ENCODE measurements at regions not wholly inside any gene's neighbourhood (a gene's known extent, or its start where the extent isn't known, plus 50 kb on each side); places are given as distances from the start of the nearest gene placed in this dataset.
A peak's percentile ranks its signal among the peaks of the same experiment; 100 is the strongest.

DNA sequence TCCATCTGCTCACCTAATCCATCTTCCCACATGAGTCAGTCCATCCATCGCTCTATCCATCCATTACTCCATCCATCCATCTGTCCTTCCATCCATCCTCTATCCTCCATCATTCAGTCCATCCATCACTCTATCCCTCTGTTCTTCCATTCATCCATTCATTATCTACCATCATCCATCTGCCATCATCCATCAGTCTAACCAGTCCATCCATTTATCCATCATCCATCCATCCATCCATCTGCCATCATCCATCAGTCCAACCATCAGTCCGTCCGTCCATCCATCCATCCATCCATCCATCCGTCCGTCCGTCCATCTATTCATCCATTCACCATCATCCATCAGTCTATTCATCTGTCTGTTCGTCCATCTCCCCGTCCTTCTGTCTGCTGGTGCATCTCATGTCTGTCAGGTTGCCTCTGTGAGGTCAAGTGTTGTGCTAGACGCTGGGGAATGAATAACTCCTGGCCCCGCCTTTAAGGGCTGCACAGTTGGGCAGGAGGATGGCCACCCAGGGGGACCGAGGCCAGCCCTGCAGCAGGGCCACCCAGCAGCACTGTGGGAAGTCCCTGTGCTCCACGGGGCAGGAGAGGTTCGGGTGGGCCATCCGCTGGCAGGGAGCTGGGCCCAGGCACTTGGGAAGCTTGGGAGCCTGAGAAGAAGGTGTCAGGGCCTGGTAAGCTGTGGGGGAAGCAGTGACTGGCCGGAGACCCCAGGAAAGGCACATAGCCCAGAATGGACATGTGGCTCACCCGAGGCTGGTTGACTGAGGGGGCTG, 137.1 kb downstream of the CTTN start:
- DNase-seq (ENCODE audit: low spot score), result no peak

DNA sequence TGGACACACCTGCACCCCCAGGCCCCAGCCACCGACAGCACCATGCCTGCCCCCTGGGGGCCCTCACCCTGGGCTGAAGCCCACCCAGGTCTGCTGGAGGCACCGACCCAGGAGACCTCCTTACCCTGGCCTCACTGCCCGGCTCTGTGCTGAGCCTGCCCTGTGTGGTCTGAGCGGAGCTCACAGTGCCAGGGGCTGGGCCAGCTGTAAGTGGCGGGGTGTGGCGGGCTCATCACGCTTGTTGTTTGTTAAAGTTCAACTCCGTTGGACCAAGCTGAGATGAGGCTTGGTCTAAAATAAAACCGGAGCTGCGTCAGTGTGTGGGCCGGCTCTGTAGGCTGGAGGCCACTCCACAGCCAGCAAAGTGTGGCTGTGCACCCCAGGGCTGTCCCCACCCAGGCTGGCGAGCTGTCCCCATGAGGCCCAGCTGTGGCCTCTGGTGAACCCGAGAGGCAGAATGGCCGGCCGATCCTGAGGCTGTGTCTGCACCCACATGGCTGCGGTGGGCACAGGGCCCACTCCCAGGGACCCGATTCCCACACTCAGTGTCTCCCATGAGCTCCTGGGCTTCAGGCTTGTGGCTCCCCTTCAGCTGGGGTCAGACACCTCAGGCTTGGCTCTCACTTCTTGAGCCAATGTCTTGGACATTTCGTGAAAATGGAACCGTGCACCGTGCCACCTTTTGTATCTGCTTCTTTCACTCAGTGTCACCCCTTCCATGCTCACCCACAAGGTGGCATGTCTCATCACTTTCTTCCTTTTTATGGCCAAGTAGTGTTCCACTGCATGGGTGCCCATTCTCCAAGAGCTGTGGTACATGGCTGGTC, 137.9 kb downstream of the CTTN start:
- no peak for DNase-seq (ENCODE audit: low spot score)

DNA sequence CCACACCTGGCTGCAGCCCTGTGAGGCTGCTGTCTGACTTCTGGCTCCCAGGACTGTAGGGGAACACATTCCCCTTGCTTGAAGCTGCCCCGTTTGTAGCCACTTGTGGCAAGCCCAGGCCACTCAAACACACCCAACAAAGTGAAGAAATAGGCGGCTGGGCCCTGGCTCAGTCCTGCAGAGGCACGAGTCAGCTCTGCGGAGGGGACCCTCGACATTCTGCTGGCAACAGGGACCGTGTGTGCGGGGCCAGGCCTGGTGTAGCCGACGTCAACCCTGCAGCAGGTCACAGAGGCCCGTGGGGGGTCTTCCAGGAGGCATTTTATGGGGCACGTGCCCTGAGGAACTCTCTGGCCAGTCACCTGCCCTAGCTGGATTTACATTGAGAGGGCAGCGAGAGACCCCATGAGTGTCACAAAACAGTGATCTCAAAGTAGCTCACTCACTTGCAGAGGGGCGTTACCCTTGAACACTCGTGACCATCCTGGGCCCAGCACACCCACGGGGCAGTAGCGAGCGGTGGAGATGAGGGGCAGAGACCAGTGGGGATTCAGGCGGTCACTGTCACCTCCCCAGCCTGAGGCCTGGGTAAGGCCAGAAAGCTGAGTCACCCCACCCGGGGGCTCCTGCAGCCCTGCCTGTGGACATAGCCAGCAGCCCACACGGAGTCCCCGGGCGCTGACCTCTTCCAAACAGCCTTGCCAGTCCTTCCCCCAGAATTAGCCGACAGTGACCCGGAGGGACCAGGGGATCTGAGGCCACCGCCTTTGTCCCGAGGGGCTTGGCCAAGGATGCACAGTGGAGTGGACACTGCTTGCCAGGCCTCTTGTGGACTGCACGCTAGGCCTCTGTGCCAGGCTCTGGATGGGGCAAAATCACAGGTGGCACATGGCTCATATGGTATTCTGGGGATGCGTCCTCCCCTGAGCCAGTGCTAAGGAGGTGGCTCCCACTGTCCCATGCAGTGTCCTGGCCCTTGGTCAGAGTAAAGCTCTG, 139.5 kb downstream of the CTTN start:
- no peak for DNase-seq (ENCODE audit: low spot score)

DNA sequence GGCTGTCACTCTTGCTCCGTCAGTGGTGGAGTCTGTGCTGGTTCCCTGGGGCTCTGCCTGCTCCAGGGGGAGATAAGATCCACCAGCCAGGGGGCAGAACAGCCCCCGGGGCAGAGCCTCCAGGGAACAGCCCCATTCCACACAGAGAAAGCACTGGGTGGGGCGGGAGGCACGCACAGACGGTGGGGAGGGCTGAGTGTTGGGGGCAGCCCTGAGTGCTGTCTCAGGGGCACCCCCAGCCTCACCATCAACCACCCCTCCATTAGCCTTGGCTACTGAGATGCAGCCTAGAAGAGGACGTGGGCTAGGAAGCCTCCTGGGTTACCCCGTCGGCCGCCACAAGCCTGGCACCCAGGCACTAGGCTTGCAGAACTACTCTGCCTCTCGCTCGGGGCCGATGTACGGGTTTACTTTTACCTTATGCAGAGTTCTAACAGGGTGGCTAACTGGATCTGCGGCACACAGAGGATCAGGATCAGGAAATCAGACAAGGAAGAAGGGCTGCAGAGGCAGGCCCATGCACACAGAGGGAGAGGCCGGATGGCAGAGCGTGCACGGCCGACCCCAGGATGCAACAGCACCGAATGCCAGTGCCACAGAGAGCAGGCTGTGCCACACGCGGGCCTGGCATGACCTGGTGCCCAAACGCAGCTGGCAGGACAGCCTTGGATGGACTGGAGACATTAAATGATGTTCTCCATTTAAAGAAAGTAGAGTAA, 140.5 kb downstream of the CTTN start:
- DNase-seq (ENCODE audit: low spot score), result no peak

DNA sequence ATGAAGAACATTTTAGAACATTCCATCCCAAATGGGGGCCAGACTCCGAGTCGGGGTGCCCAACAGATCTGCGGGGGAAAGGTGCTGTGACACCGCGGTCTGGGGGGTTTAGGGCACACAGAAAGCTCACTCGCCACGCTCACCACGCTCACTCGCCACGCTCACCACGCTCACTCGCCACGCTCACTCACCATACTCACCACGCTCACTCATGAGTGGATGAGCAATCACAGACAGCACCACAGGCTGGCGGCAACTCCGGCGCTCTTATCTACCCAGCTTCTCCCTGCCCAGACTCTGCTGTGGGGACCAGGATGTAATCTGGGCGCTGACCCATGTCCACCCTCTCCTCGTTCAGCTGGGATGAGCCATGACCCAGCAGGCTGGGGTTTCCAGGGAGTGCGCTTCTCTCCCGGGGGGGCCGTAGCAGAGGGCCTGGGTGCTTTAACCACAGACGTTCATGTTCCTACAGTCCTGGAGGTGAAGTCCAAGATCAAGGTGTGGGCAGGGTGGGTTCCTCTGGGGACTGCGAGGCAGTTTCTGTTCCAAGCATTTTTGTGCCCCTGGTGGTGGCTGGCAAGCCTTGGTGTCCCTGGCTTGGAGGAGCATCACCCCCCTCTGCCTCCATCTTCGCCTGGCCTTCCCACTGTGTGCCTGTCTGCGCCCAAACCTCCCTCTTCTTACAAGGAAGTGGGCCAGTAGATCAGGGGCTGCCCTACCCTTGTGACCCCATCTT, 141.2 kb downstream of the CTTN start:
- peak; percentile 23 for DNase-seq (ENCODE audit: low spot score)

DNA sequence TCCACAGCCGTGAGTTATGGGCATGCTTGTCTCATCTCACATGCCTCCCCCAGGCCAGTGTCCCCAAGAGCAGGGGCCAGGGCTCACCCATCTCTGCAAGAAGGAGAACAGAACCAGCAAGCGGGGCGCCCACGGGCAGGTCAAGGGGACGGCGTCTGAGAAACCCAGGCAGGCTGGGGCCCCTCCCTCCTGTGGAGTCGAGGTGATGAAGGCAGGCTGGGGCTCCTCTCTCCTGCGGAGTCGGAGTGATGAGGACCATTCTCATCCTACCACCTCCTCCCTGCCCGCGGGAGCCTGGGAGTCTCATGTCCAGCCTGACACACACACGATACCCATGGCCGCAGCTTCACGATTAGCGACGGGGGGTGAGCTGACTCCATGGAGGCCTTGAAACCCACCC, 141.9 kb downstream of the CTTN start:
- no peak for DNase-seq (ENCODE audit: low spot score)

DNA sequence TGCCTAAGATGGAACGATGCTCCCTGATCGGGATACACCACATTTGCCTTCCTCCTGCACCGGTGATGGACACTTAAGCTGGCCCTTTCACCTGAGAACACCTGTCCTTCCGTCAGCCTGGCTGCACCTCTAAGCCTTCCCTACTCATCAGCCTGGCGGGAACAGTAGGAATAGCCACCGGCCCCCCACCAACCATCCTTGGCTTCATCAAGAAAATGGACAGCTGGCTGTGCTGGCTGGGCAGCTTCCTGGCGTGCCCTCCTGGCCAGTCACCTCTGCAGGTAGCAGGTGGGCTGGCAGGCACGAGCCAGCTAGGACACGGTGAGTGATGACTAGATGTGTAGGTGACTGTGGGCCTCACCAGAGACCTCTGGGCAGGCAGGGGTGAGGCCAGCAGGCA, 142.8 kb downstream of the CTTN start:
- DNase-seq (ENCODE audit: low spot score), result no peak

DNA sequence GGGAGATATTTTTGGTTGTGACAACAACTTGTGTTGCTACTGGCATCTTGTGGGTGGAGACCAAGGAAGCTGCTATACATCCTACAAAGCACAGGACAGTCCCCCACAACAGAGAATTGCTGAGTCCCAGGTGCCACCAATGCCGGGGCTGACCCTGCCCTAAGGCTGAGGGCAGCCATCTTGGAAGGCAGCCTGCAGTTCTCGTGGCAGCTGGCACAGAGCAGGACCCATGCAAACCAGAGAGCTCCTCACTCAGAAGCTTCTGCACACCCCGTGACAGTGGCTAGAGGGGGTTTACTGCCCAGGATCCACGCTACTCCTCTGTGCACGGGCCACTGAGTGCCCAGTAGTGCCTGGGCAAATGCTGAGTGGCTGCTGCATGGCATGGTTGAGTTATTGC, 143.4 kb downstream of the CTTN start:
- DNase-seq (ENCODE audit: low spot score), result no peak

DNA sequence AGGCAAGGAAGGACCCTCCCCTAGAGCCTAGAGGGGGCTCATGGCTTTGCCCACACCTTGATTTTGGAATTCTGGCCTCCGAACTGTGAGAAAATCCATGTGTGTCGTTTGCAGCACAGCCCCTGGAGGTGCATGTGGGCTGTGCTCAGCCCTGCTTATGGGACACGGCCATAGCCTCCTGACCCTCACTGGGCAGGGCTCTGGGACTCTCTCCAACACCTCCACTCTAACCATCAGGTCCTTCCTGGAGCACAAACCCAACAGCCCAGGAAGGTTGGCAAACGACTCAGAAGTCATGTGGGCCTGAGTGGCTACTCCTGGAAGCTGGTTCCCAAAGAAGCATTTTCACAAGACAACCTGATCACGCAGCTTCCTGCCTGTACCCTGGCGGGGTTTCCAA, 144.1 kb downstream of the CTTN start:
- peak; percentile 32 for DNase-seq (ENCODE audit: low spot score)

DNA sequence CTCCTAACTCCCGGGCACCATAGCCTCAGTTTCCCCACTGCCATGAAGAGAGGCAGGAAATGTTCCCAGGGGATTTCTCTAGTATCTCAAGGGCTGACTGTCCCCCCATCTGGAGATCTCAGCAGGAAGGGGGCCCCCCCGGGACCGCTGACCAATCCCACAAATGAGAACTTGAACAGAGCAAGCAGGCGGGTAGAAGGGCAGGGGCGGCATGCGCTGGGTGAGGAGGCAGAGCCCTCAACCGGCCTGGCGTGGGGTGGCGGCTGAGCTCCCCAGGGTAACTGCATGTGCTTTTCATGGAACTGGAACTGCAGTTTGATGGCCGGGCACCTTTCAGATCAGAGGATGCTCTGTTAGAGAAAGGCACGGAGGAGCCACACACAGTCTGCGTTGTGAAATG, 144.5 kb downstream of the CTTN start:
- no peak for DNase-seq (ENCODE audit: low spot score)

DNA sequence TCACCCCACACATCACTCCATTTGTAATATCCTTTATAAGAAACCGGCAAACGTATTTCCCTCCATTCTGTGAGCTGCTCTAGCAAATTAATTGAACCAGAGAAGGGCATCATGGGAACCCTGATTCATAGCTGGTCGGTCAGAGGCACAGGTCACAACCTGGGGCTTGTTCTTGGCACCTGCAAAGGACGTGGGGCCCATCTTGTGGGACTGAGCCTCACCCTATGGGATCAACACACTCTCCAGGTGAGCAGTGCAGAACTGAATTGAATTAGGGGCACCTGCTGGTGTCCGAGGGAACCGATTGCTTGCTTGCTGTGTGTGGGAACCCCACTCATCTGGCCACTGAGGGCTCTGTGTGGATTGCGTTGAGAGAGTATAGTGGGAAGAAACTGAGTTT, 145.3 kb downstream of the CTTN start:
- DNase-seq (ENCODE audit: low spot score), result no peak

DNA sequence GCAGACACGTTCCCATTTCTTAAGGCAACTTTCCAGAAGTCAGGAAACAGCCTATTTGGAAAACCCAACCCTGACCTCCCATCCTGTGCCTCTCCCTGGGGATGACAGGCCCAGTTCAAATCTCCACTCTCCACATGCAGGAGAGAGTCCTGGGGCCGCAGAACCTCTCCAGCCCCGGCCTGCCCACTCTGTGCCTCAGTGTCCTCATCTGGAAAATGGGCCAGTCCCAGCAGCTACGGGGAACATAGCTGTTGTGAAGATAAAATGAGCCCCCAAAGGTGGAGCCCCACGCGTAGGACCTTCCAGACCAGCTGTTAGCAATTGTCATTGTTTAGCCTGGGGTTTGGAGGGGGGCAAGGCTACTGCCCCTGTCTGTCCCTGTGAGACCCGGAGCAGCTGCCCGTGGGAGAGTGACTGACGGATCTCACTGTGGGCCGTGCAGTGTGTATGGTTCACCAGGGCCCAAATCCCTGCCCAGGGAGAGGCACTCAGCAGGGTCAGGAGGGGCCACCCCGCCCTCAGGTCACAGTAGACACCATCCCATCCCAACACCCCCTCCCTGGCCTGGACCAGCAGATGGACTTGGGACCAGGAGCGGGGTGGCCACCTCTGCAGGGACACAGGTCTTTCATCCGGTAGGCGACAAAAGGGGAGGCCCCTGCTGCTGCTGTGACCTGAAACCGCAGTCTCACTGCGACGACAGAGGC, 145.9 kb downstream of the CTTN start:
- no peak for DNase-seq (ENCODE audit: low spot score)

DNA sequence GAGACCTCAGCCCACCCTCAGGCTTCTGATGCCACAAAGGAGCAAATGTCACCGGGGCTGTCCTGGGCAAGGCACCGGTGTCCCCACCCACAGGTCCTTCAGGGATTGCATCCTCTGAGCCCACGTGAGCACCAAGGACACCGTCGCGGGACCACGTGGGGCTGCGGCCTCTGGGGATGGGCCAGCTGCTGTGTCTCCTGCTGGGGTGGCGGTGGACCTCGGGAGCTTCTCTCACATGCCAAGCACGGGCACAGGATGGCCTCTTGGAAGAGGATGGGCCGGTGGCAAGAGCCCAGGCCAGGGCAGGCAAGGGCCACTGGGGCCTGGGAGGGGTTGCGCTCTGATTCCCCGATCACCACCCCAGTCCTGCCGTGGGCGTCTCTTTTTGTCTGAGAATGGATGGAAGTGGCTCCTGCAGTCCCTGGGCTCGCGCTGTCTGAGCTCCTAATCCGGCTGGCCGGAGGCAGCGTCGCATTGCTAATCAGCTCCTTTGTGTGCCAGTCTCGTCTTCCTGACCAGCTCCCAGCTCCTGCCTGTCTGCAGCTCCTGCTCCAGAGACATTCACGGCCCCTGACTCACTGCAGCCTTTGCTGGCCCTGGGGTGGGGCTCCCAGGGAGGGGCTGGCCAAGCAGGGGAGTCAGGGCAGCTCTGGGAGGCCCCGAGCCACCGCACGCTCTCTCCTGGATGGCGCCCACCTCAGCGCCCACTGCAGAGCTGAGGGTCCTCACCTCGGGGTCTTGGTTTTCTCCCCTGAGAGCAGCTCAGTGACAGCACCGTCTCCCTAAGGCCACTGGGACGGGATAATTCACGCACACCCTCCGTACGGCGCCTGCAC, 146.7 kb downstream of the CTTN start:
- peak; percentile 64 for DNase-seq (ENCODE audit: low spot score)

DNA sequence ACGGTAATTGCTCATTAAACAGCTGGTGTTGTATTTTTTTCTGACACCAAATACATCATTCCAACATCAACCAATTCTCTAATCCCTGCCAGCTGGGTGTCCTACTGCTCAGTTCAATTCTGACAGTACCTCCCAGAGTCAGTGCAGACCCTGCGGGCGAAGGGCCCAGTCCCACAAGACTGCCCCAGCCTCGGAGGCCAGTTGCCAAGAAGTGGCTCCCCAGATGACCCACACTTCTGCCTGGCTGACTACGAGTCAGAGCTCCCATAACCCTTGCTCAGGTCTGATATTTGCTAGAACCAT, 147.2 kb downstream of the CTTN start:
- DNase-seq (ENCODE audit: low spot score), result peak; percentile 37

DNA sequence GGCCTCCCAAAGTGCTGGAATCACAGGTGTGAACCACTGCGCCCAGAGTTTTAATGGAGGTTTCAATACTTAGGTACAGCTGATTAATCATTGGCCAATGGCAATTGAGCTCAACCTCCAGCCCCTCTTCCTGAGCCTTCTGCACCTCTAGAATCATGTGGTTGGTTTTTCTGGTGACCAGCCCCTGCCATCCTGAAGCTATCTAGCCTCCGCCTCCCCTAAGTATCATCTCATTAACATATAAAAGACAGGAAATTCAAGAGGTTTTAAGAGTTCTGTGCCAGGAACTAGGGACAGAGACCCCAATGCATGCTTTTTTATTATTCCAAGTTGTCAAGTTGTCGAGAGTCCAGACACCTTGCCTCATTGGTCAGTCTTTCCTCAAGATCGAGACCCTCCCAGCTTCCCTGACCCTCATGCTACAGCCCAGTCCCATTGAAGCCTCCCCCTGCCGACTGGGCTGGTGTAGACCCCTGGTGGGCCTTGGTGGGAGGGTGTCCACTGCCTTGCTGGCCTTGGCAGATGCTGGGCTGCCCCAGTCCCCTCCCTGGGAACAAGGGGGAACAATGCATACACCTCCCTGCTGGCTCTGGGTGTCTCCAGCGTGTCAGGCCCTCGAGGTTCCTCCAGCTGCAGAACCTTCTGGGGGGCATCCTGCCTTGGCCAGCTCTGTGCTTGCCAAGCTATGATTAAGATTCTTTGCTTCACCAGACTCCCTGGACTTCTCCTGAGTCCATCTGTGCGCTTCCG, 148.0 kb downstream of the CTTN start:
- DNase-seq (ENCODE audit: low spot score), result no peak

DNA sequence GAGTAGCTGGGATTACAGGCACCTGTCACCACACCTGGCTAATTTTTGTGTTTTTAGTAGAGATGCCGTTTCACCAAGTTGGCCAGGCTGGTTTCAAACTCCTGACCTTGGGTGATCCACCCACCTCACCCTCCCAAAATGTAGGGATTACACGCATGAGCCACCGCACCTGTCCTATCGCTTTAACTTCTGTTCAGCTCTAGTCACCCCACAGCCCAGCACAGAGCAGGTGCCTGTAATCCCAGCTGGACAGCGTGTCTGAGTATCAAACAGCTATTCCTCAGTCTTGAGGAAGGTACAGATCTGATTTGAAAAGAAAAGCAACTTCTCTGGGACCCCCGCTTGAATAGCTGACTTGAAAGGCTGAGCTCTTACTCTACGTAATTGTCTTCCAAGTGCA, 149.1 kb downstream of the CTTN start:
- no peak for DNase-seq (ENCODE audit: low spot score)

DNA sequence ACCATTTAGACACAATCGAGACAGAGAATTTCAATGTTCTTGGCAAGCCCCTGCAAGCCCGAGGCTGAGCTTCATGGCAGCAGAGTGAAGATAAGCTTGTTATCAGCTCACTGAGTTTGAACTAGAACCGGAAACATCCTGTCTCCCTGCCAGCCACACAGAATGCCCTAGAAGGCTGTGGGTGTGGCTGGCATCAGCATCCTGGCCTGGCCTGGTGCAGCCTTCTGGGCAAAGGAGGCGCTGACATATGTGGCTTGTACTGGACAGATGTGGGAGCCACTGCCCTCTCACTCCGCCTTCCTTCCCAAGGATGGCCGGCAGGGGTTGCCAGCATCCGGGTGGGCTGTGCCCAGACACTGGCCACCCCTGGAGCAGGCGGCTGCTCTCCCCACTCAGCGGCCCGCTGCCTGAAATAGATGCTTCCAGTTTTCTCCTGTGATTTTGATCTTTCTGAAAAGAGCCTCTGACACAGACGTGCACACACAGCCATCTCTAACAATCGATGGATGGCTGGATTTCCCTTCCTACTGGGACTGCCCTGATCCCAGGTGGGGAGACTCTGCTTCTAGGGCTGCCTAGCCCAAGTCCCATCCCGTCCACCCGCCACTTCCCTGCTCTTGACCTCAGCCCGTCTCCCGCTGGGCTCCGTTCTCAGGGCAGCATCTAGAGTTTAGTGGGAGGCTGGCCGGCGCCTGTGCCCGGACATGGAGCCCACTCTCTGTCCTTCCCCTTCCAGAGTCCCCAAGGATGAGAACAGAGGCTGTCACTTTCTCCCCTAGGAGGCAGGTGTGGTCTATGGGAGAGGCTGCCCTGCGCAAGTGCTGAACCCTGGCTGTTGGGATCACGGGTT, 149.7 kb downstream of the CTTN start:
- DNase-seq (ENCODE audit: low spot score), result no peak

DNA sequence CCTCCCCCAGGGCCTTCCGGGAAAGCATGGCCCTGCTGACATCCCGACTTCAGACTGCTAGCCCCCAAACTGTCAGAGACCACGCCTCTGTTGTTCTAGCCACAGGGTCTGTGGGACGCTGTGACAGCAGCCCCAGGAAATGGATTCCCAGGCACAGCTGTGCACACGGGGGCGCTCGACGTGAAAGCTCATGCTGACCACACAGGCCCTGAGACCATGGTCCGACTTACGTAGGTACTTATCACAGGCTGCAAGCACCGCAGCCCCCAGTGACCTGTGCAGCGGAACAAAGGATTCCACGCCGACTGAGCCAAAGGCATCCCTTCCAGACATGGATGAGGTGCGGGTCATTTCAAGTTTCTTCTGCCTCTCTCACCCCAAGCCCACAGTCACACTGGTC, 150.6 kb downstream of the CTTN start:
- DNase-seq (ENCODE audit: low spot score), result no peak

Measured in kidney tubule cell (primary cell).